Jurkat, Clone E6-1 (cell line): ENCODE measurements at regions not wholly inside any gene's neighbourhood (a gene's known extent, or its start where the extent isn't known, plus 50 kb on each side); places are given as distances from the start of the nearest gene placed in this dataset.

Experiments
- DNase-seq: peaks from one replicate; pipeline ENCODE4 v3.0.0-alpha.2; 2011; ENCODE audit warnings: low read depth, low spot score
- H3K4me3 ChIP-seq: 2 replicates; pipeline ENCODE4 v1.5.1; 2011; ENCODE audit warnings: mild to moderate bottlenecking, low read length, control low read depth, moderate library complexity

GRCh38 chr18:27843783-27844777 lies 332.9 kb downstream of the CDH2 start:
- no peak for DNase-seq
- H3K4me3 ChIP-seq, result no peak overlapping the region

- no peak for DNase-seq
- no peak overlapping the region for H3K4me3 ChIP-seq
Measured at GRCh38 chr18:27839141-27839540, 337.8 kb downstream of the CDH2 start.

- no peak for DNase-seq
- no peak overlapping the region for H3K4me3 ChIP-seq
Measured at GRCh38 chr18:27838225-27838624, 338.7 kb downstream of the CDH2 start.

- no peak for DNase-seq
- no peak overlapping the region for H3K4me3 ChIP-seq
Measured at GRCh38 chr18:27826101-27826500, 350.8 kb downstream of the CDH2 start.

- no peak overlapping the region for H3K4me3 ChIP-seq
- no peak for DNase-seq
Measured at GRCh38 chr18:27825689-27826088, 351.2 kb downstream of the CDH2 start.

- H3K4me3 ChIP-seq, result no peak overlapping the region
- DNase-seq, result no peak
Measured at GRCh38 chr18:27824841-27825681, 351.9 kb downstream of the CDH2 start.

- H3K4me3 ChIP-seq, result no peak overlapping the region
Measured at GRCh38 chr18:27824275-27824674, 352.7 kb downstream of the CDH2 start.

GRCh38 chr18:27823053-27823452 lies 353.9 kb downstream of the CDH2 start:
- no peak overlapping the region for H3K4me3 ChIP-seq
- DNase-seq, result no peak

More at GRCh38 chr18:27824275-27824674, 352.7 kb downstream of the CDH2 start:
- no peak for DNase-seq

- H3K4me3 ChIP-seq, result no peak overlapping the region
- no peak for DNase-seq
Measured at GRCh38 chr18:27808683-27809082, 368.2 kb downstream of the CDH2 start.

- no peak overlapping the region for H3K4me3 ChIP-seq
- DNase-seq, result no peak
Measured at GRCh38 chr18:27803957-27804356, 373.0 kb downstream of the CDH2 start.

- H3K4me3 ChIP-seq, result no peak overlapping the region
- no peak for DNase-seq
Measured at GRCh38 chr18:27797484-27797883, 379.4 kb downstream of the CDH2 start.

GRCh38 chr18:27794181-27794926 lies 382.6 kb downstream of the CDH2 start:
- DNase-seq, result no peak
- H3K4me3 ChIP-seq, result no peak overlapping the region

GRCh38 chr18:27793013-27793785 lies 383.7 kb downstream of the CDH2 start:
- no peak for DNase-seq
- no peak overlapping the region for H3K4me3 ChIP-seq

GRCh38 chr18:27789406-27789805 lies 387.5 kb downstream of the CDH2 start:
- no peak for DNase-seq
- H3K4me3 ChIP-seq, result no peak overlapping the region

GRCh38 chr18:27787547-27787946 lies 389.4 kb downstream of the CDH2 start:
- no peak overlapping the region for H3K4me3 ChIP-seq
- DNase-seq, result no peak

GRCh38 chr18:27785815-27786471 lies 391.0 kb downstream of the CDH2 start:
- no peak overlapping the region for H3K4me3 ChIP-seq
- no peak for DNase-seq

- no peak overlapping the region for H3K4me3 ChIP-seq
- DNase-seq, result no peak
Measured at GRCh38 chr18:27780061-27780745, 396.7 kb downstream of the CDH2 start.

GRCh38 chr18:27778925-27779324 lies 398.0 kb downstream of the CDH2 start:
- no peak overlapping the region for H3K4me3 ChIP-seq
- no peak for DNase-seq
